Brain pericyte (primary cell): ENCODE measurements at regions not wholly inside any gene's neighbourhood (a gene's known extent, or its start where the extent isn't known, plus 50 kb on each side); places are given as distances from the start of the nearest gene placed in this dataset.

Experiments used
- DNase-seq: peaks from one replicate; pipeline ENCODE4 v3.0.0-alpha.2; 2012; ENCODE audit warnings: low read depth, low spot score

DNA sequence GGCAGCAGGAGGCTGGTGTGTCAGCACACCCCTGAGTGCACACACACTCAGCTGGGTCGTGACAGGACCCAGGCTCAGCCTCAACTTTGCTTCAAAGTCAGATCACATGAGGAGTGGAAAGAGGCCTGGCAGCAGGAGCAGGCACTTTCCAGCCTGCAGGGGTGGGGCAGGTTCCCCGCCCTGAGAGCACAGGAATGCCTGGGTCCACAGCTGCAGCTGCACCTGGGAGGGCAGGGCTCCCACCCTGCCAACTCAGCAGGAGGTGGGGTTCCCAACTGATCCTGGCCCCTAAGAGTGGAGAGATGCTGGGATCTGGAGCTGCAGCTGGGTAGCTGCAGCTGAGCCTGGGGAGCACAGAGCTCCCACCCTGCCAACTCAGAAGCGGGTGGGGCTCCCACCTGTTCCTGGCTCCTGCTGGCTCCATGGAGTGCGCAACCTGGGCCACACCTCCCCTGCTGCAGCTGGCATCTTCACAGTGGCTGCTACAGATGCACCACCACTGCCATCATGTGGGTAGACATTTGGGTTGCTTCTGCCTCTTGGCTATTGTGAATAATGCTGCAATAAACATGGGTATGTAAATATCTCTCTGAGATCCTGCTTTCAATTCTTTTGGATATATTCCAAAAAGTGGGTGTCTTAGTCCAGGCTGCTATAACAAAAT is 415.4 kb downstream of the TTLL7 start:
- no peak for DNase-seq

DNA sequence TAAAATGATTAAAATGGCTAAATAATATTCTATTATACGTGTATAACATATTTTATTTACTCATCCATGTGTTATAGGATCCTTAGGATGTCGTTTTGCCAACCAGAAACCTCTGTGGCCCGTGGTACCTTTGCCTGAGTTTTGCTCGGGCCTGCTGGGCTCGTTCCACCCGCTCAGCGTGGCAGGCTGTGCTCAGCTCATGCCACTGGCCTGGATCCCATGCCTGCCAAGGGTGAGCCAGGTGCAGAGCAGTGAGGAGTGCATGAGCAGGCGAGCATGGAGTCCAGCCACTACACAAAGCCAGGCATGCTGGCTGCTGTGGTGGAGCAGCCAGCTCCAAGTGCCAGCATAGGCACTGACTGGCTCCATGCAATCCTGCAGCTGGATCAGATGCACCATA is 417.2 kb downstream of the TTLL7 start:
- no peak for DNase-seq

DNA sequence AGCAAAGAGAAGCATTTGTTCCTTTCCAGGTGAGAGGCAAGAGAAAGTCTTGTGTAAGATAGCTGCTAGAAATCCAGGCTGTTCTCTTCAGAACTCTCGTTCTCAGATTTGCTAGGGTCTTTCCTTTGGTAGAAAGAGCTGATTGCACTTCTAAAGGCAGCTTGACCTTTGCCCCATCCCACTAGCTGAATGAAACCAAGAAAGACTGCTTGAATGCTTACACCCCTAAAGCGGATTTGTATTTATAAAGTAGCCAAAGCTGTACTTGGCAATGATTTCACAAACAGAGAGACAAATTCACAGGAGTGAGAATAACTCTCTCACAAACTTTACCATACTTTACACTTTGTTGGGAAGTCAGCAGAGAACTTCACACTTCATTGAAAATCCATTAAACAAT is 424.1 kb downstream of the TTLL7 start:
- no peak for DNase-seq

DNA sequence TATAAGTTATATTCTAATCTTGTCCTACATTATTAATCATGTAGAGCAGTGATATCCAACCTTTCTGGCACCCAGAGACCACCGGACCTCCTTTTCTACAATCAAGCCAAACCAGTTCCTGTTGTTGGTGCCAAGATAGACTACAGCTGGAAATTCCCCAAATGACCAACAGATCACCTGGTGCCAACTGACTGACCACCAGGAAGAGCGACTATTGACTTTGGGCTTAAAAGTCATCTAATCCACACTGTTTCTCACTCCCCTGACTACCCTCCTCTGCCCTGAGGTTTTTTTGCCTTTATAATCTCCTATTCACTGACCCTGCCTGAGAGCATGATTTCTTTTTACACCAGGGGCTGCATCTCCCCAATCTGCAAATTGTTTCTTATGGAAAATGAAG is 425.2 kb downstream of the TTLL7 start:
- DNase-seq = no peak

DNA sequence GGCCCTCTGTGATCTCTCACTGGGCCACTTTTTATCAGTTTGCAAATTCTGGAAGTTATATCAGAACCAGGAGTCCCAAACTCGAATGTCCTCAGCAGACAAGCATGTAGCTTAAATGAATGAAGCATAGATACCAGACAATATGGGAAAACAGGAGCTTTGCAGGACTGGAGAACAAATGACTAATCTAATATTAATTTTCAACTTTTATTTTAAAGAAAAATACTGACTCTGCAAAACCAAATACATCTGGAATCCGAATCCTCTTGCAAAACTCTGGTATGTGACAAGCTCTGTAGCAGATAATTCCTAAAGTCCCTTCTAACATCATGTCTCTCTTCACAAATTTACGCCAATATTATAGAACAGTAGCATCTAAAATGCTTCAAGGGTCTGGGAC is 427.4 kb downstream of the TTLL7 start:
- no peak for DNase-seq

DNA sequence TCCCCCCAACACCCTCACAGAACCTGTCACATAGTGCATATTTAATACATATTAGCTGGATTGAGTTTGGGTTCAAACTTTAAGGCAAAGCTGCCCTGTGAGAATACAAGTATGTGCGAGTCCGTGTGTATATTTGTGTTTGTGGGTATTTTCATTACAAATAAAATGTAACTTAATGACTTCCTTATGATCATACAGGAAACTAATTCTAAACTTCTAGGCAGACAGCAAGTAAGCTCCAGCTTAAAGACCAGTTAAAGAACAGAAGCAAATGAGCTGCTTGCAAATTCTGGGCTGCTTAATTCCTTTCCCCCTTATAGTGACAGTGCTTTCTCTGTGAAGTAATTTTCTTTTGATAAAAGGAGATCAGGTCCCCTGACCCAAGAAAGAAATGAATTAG is 437.6 kb downstream of the TTLL7 start:
- DNase-seq = no peak

DNA sequence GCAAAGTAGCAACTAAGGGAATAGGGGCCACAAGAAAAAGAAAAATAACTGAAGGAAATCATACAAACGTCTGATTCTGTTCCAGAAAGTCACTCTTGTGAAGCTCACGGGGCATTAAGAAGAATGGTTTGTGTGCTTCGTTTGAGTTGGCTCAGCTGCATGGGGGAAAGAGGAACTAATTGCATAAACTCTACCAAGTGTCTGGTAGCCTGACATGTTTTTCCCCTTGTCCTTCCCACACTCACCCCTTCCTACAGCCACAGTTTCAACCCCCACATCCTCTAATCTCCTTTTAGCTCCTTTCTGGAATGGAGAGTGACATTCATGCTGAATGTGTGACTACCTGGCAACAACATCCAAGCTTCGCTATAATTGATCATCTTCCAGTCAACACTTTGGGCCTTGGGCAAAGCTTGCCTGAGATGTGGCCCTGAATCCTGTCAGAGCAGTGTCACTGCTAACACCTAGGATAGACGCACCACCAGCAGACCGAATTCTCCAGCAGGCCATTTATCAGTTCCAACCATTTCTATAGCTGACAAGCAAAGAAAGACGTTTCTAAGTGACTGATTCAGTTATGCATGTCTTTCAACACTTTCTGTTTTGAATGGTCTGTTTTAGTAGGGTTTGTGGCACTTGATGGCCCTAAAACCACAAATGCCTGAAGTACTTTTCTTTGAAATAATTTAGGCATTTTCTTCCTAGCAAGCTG is 439.6 kb downstream of the TTLL7 start:
- no peak for DNase-seq

DNA sequence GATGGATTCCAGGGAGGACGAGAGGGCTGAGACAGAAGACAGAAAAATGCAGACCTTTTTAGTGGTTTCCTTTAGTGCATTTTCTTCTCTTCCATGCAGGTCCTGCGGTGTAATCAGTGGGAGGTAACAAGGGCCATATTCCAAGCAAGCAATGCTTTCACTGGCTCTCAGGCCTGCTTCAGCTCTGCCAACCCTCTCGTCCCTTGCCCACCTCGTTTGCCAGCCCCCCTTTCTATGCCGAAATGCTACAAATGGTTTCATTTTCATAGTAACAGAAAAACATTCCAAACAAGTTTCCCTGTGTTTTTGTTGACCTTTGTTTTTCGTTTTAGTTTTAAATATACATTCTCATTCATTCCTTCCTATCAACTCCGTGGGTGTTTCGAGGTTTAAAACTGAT is 443.1 kb downstream of the TTLL7 start:
- no peak for DNase-seq

DNA sequence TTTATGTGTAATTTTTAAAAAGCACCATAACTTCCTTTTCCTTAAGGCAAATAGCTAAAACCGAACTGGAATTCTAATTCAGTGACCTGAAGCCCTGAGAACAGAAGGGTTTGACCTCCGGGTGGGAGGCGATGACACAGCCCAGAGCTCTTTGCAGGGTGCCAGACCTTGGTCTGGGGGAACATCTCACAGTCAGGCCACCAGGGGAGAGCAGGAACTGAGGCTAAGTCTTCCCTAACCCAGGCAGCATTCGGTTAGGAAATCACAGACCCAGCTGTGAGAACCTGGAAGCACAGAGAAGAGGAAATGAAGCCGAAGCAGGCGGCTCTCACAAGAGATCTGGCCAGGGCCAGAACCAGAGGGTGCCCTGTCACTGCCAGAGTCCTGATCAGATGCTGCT is 444.8 kb downstream of the TTLL7 start:
- DNase-seq = no peak

DNA sequence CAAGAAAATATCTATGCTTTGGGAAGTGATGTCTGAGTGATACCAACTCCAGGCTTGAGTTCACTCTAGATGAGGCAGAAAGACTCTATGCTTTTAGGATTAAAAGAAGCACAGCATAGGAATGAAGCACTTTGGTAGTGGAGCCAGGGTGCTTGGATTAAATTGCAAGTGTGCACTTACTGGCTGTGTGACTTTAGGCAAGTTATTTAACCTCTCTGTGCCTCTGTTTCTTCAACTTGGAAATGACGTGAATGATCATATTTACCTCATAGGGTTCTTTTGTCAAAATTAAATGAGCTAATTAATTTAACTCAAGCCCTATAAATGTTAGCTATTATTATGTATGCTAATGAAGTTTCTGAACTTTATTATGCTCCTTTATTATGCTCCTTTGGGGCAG is 446.1 kb downstream of the TTLL7 start:
- no peak for DNase-seq

DNA sequence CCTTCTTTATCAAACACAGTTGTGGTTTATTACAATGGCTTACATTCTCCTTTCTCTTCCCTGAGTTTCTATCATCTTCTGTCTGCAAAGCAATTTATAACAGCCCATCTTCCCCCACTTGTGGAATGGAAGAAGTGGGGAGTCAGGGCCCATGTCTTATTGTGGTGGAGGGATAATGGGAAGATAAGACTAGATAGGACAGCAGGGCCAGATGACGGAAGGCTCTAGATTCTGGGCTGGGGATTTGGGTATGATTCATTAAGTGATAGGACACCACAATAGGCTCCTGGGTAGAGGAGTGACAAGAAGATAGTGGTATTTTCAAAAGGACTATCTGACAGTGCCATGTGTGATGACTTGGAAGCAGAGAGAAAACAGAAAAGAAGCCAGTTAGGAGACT is 450.6 kb downstream of the TTLL7 start:
- DNase-seq = no peak

DNA sequence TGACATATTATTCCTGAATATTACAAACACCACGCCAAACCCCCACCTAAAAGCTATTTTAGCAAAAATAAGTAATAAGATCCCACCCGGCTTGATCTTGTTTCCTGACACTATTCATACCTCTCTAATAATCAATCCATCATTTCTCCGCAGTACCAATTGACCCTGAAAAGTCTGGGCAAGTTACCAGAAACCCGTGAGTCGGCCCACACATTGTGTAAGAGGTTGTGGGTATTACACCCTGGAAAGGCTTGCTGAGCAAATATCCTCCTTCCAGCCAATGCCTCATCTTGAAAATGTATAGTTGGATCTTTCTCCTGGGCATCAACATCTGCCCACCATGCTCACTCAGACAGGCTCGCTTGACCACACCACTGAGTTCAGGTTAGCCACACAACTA is 451.0 kb downstream of the TTLL7 start:
- no peak for DNase-seq

DNA sequence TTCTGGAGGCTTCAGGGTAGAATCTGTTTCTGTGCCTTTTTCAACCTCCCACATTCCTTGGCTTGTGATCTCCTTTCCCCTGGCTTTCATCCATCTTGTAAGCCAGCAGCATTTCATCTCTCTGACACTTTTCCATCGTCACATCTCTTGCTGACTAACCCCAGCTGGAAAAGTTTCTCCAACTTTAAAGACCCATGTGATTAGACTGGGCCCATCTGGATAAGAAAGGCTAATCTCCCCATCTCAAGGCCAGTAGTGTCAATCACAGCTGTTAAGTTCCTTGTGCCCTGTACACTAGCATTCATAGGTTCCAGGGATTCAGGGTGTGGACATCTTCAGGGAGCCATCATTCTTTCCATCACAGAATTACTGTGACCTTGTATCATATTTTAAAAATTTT is 452.1 kb downstream of the TTLL7 start:
- no peak for DNase-seq

DNA sequence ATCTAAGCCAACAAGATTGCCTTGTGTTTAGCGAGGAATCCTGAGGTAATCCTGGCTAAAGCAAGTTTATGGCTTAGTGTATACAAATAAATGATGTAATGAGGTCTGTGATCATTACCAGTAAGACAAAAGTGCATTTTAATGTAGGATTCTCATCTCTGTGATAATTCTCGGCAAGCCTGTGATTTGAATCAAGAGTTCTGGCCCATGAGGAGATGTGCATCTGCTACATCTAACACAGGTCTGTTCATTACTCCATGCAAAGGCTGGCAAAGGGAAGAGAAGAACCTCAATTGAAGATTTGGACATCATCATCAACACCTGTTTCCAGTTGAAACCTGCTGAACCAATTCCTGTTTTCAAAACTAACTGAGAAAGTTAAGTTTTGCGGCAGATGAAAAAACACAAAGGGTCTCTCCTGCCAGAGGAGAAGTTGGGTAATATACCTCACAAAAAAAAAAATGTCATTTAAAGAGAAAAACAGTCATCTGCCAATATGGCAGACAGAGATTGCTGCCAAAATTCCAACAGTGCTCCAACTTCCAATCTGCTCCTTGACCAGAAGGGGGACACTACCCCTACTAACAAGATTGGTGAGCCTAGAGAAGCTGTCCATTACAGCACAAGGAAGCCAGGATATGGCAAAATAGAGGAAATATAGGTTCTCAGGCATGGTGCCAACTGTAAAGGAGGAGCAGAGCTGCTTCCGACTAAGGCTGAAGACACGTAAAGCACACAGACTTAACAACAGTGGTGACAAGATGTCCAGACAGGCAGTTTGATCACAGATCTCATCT is 453.7 kb downstream of the TTLL7 start:
- no peak for DNase-seq

DNA sequence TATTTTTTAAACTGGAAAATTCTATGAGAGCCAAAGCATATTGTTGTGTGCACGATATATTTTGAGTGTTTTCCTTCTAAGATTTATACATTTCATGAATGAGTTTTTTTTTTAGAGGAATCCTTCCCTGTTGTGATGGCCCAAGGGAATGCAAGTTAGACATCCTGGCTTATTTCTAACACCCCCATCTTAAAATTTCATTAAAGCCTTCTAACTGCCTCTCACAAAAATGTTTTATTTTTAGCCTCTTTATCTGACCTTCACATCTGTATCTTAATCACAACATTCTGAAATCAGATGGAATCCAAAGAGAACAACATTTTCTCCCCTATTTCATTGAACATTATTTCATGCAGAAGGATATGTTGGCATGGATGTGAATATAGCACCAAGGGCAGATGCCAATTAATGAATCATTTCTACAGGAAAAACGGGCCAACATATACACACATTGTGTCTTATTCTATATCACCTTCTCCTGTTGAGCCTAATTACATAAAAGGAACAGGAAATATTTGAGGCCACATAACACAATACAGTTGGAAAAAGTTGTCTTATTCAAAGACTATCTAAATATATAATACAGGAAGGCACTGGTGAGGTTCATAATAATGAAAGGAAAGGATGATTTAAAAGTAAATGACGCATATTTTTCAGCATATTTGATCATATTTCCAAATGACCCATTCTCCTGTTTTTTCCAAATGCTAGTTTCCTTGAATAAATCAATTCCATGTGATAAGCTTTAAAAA is 455.5 kb downstream of the TTLL7 start:
- no peak for DNase-seq

DNA sequence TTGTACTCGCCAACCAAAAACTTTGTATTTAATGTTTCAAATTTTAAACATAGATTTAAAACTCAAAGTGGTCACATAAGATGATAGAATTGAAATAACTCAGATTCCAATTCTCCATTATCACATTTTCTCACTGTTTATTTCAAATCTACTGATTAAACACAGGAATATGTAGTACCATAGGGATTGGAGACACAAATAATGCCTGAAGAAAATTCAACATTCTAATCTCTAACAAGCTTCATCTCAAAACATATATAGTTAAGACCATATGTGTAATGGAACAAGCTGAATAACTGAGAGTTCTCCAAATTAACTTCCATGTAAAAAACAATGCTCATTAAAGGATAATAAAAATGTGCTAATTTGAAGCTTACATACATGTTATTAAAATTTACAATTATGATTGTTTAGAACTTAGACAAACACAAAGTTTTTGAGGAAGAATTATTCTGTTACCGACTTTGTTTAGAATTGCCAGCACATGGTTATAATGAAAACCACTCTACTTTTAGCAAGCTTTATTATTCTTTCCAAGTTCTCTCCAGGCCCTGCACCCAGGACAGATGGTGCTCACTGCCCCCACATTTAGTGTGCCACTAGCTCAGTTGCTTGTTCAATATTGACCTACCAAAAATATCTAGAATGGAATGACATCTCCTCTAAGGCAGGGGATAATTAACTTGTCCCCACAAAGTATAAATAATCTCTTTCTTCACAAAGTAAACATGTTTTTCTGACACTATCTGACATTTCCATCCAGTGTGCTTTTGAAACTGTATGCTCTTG is 467.2 kb downstream of the TTLL7 start:
- no peak for DNase-seq

DNA sequence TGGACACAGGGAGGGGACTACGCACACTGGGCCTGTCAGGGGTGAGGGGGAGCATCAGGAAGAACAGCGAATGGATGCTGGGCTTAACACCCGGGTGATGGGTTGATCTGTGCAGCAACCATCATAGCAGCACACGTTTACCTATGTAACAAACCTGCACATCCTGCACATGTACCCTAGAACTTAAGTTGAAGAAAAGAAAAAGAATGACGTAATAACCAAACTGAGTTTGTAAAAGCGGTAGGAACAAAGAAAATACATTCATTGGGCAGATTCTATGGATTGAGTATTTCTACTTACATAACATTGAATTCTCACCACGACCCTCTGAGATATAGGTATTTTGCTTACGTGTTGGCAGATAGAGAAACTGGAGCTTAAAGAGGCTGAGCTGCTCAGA is 468.4 kb downstream of the TTLL7 start:
- DNase-seq = no peak

DNA sequence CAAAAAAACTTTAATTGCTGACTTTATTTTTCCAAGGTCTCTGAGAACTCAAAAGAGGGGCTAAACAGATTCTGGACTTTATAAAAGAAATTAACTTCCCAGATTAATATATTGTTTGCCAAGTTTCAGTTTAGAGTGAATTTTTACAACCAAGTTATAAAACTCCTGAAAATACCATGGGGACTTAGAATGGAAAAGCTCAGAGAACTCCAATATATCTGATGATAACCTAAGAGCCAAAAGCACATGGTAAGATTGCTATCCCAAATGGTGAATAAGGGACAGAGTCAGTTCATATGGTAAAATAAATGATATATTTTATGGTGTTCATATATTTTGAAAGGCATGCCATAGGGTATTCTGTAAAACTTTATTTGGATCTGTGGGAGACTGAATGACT is 470.9 kb downstream of the TTLL7 start:
- no peak for DNase-seq

DNA sequence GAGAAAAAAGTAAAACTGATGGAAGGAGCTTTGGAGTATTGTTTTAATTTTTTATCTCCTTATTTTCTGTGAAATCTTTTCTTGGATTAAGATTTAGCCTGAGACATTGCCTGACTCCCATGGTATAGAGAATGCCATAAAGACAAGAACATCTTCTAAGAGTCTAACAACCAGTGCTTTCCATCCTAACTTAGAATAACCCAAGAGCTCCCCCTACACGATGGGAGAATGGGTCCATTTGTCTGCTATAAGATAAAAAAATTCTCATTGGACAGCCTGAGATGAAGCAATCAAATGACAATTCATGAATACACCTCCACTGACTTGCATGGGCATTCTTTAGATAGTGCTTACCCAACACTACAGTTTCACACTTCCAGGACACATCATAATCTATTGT is 478.1 kb downstream of the TTLL7 start:
- no peak for DNase-seq

DNA sequence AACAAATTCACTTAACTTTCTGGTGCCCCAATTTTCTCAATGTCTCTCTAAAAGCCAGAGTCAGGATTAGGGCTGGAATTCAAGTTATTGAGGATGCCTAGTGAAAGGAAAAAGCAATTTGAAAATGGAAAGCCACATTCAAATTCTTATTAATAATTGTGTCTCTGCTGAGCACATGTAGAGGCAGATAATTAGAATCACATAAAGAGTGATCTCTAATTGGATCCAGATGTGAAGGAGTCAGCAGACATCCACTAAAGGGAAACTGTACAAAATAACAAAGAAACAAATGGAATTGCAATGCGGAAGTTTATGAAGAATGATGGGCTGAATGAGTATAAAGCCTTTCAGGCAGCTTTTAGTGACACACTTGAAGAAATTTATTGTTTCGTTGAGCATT is 482.6 kb downstream of the TTLL7 start:
- no peak for DNase-seq

DNA sequence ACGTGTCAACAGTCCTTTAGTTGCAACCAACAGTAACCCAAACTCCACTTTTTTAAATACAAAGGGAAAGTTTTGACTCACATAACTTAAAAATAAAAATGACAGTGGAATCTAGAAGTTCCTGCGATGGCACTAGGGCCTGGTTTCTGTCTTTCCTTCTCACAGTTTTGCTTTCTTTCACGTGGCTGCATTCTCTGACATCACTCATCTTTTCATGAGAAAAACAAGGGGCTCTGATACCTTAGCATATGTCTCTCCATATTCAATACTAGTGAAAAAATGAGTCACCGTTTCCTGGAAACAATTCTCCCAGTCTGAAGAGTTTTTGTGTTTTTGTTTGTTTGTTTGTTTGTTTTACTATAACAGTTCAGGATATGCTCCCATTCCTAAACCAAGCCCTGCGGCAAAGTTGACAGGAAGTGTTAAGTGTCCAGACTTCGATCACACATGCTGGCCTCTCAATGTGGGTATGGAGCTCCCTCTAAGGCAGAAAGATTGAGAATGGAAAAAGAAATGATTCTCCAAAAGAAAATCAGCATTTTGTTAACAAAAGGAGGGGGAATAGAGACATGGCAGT is 483.3 kb downstream of the TTLL7 start:
- no peak for DNase-seq
